NCI-H1048 (cell line): ENCODE measurements at regions not wholly inside any gene's neighbourhood (a gene's known extent, or its start where the extent isn't known, plus 50 kb on each side); places are given as distances from the start of the nearest gene placed in this dataset.

Experiments
- DNase-seq: peaks from one replicate; lab custom pipeline; 2025; lab: John Stamatoyannopoulos, UW

- no peak for DNase-seq
Observed at GRCh38 chr12:46470036-46470627, 97.6 kb upstream of the SLC38A2 start.

GRCh38 chr12:46468813-46469212, 96.2 kb upstream of the SLC38A2 start:
- DNase-seq = no peak

GRCh38 chr12:46468160-46468559, 95.6 kb upstream of the SLC38A2 start:
- no peak for DNase-seq

- DNase-seq = no peak
Observed at GRCh38 chr12:46465307-46465706, 92.7 kb upstream of the SLC38A2 start.

- no peak for DNase-seq
Observed at GRCh38 chr12:46464863-46465262, 92.3 kb upstream of the SLC38A2 start.

- DNase-seq = no peak
Observed at GRCh38 chr12:46462641-46463355, 90.2 kb upstream of the SLC38A2 start.

GRCh38 chr12:46461907-46462640, 89.5 kb upstream of the SLC38A2 start:
- DNase-seq = no peak

- DNase-seq = no peak
Observed at GRCh38 chr12:46461459-46461858, 88.9 kb upstream of the SLC38A2 start.

- DNase-seq = no peak
Observed at GRCh38 chr12:46460682-46461210, 88.2 kb upstream of the SLC38A2 start.

GRCh38 chr12:46459861-46460545, 87.4 kb upstream of the SLC38A2 start:
- no peak for DNase-seq

GRCh38 chr12:46459111-46459510, 86.5 kb upstream of the SLC38A2 start:
- no peak for DNase-seq

GRCh38 chr12:46458500-46459102, 86.0 kb upstream of the SLC38A2 start:
- DNase-seq = no peak

GRCh38 chr12:46457958-46458357, 85.4 kb upstream of the SLC38A2 start:
- DNase-seq = no peak

GRCh38 chr12:46456356-46457334, 84.1 kb upstream of the SLC38A2 start:
- no peak for DNase-seq

GRCh38 chr12:46455648-46456352, 83.2 kb upstream of the SLC38A2 start:
- no peak for DNase-seq

- no peak for DNase-seq
Observed at GRCh38 chr12:46454981-46455380, 82.4 kb upstream of the SLC38A2 start.

GRCh38 chr12:46453428-46453827, 80.9 kb upstream of the SLC38A2 start:
- DNase-seq = no peak

GRCh38 chr12:46452776-46453175, 80.2 kb upstream of the SLC38A2 start:
- DNase-seq = no peak

- no peak for DNase-seq
Observed at GRCh38 chr12:46452061-46452615, 79.6 kb upstream of the SLC38A2 start.
